Activated effector memory CD4-positive, alpha-beta T cell treated with Interleukin-2 at 50 U/mL for 16 hours (primary cell): ENCODE measurements at regions not wholly inside any gene's neighbourhood (a gene's known extent, or its start where the extent isn't known, plus 50 kb on each side); places are given as distances from the start of the nearest gene placed in this dataset.

ENCODE experiments used
- DNase-seq: peaks from one replicate; pipeline ENCODE4 v3.0.0-alpha.2; 2020

DNA sequence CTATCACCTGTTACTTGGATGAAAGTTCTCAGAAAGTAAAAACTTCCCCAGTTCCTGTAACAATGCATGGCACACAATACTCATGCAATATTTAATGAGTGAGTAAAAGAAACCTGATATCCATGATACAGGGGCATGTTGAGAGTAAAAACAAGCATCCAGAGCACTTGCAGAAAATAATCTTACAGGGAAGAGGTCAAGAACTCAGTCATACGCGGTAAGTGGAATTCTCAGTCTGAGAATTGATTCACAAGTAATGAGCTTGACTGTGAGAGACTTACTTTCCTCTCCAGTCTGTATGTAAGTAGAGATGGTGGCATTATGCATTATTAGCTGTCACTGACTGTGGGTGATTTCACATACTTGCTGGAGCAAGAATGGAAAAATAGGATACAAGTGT lies 976.9 kb downstream of the BRINP3 start:
- no peak for DNase-seq

DNA sequence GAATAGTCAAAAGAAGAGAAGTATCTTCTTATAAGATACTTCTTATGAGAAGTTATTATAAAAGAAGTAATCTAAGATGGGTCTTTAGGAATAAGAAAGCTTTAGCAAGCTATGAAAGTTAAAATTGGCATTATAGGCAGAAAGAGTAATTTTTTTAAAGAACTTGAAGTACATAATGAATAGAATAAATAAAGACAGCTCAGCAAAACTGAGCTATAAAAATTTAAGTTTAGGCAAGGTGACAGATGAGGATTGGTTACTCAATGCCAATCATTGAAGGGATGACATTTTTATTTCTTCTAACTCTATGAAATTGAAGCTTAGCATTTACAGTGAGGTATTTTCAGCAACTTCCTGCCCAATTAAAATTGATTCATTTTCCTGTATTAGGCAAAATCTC lies 966.8 kb downstream of the BRINP3 start:
- DNase-seq, result no peak

DNA sequence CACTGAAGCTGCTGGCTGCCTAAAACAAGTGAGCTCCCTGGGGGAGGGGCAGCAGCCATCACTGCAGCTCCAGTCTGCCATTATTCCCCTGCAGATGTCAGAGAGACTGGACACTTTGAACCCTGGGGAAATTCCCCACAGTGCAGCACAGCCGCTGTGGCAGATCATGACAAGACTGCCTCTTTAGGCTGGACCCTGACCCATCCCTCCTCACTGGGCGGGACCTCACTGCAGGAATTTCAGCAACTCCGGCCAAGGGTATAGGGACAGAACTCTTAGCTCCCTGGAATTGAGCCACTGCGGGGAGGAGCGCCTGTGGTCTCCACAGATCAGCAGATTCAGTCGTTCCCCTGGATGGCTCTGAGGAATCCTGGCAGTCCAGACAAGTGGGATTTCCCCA lies 964.6 kb downstream of the BRINP3 start:
- no peak for DNase-seq

DNA sequence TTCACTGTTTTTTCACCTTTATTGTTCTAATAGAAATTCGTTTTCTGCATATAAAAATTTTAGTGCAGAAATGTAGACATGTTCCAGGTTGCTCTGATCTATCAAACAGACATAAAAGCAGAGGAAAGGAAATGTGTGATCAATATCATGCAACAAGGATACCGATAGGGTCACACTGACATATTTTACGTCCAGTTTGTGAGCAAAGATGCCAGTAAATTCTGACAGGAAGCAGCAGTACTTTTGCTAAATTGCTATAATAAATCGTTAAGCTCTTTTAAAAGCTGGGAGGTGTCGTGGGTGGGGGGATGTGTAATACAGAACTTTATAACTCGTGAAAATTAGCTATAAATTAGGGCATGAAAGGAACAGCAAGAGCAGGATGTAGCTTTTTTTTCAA lies 955.2 kb downstream of the BRINP3 start:
- no peak for DNase-seq

DNA sequence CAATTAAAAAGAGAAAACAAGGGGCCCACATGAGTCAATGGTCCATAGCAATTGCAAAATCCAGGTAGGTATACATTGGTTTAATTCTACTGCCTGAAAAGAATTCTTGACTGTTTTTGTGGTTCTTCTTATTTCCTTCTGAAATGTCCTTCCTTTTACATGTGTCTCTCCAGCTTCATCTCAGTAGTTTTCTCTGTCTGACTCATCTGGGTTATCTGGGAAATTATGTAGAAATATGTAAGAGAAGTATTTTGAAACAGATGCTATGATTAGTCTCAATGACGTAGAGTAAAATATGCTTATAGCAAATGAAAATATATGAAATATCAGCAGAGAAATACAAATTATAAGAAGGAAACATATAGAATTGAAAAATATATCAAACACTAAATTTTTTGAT lies 953.2 kb downstream of the BRINP3 start:
- no peak for DNase-seq

DNA sequence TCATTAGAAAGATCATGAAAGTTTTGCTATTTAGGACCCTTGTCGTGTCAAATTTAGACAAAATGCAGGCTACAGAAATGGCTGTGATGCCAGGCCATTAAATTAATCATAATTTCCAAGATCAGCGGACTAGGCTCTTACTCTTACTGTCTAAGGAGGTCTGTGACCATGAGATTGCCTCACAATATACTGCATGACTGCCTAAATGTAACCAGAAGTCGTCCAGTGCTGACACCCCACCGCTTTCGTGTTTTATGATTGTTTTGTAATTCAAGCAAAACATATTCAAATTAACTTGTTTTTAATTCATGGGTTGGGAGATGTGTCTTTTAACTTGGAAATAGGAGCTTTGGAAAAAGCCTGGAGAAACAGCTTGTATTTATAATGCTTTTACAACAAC lies 947.5 kb downstream of the BRINP3 start:
- no peak for DNase-seq

DNA sequence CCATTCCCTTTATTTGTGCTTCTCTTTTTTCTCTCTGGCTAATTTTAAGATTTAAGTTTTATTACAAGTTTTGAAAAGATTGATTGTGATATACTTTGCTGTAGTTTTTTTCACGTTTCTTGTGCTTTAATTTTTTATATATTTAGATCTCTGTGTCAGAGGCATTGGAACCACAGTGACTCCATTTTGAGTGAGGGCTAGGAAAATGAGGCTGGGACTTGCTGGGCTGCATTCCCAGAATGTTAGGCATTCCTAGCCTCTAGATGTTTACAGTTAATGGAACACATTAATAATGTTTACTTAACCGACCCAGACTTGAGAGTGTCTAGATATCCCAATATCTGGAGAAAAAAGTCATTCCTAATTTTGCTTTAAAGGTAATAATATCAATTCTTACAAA lies 939.4 kb downstream of the BRINP3 start:
- DNase-seq, result no peak

DNA sequence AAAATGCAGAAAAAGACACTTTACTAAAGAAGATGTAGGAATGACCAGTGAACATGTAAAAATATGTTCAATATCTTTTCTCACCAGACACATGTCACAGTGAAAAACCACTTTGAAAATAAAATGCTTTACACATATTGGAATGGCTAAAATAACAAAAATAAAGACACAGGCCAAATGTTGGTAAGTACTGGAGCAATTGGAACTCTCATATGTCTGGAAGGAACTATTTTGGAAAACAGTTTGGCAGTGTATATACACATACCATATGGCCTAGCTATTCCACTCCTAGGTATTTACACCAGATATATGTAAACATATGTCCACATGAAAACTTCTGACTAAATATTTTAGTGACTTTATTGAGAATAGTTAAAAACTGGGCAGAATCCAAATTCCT lies 927.2 kb downstream of the BRINP3 start:
- no peak for DNase-seq

DNA sequence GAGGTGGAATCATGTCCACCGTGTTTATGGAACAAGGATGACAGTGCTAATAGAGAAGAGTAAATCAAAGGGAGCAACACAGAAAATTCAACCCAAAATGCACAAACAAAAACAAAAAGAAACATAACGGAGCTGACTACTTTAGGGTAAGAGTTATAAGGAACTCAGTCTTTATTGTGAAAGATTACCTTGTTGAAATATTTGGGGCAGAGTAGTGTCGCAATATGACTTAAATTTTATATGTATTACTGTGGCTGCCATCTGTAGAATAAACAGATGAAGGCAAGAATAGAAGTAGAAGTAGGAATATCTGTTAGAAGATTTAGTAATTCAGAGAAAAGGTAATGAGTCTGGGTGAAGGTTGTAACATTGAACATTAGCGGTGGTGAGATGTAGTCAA lies 913.9 kb downstream of the BRINP3 start:
- no peak for DNase-seq

DNA sequence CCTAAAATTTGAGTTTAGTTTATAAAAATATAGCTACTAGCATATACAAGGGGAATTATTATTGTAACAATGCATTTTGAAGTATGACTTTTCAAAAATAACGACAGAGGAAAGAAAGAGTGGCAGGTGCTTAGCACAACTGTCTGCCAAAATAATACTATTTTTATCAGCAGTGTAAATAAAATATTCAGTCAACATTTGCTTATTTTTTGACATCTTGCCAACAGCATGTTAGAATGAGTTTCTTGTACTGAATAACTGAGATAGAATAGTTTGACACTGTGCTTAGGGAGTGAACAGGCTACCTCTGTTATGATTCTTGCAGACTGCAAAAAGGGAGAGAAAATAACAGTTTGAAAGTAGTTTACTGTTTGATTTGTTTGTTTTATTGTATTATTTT lies 909.8 kb downstream of the BRINP3 start:
- DNase-seq, result no peak

DNA sequence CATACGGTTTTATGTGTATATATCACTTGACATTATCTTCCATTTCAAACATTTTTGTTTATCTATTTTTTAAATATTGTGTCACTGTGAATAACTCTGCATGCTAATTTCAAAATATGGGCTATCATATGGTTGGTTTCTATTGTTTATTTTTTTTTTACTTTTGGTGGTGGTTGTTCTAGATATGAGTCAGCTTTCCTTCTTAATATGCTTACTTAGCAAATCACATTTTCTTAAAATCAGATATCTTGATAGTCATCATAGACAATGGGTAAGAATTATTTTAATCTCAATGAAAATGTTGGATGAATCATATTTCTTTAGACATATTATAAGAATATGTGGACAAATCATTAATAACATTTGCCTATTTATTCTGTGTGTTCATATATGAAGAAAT lies 881.5 kb downstream of the BRINP3 start:
- no peak for DNase-seq

DNA sequence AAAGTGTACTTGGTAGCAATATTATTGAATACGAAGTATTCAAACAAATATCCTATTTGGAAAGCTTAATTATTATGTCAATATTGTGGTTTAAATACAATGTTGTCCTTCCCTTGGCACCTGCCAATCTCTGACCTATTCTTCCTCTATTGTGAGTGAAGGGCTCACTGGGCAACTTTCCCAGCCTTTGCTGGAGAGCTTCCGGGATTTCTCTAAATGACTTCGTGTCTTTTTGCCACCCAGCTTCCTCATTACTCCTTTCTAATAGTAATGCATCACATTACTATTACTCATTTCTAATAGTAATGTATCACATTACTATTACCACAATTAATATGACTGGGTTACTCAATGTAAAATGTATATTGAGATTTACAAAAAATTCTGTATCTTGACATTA lies 880.6 kb downstream of the BRINP3 start:
- no peak for DNase-seq

DNA sequence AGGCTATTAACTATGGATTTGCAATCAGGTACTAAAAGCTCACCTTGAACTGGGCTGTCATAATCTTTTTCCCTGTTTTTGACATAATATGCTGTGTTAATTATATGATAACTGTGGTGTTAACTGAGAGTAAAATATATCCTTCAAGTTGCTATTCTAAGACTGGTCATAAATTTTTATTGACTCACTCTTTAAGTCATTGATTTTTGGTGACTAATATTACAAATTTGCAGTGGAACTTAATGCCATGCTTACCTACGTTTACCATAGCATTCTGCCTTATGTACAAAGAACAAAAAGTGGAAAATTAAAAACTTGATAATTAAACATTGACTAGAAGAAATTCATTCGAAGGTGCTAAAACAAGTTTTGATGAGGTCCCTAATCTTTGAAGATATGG lies 872.4 kb downstream of the BRINP3 start:
- no peak for DNase-seq

DNA sequence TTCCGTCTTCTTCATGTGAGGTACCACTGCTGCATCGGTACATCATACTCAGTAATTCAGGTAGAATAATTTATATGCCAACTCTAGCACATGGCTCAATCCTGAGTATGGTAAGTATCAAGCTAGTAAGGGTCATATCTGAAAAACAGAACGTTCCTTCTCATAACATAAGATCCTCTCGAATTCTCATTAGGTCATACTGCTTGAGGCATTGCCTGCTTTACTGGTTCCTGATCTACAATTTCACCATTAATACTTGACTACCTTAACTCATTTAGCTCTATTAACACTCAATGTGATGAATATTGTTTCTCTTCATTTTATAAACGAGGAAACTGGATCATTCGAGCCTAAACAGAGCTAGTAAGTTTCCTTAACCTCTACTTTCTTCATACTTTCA lies 871.6 kb downstream of the BRINP3 start:
- DNase-seq, result no peak

DNA sequence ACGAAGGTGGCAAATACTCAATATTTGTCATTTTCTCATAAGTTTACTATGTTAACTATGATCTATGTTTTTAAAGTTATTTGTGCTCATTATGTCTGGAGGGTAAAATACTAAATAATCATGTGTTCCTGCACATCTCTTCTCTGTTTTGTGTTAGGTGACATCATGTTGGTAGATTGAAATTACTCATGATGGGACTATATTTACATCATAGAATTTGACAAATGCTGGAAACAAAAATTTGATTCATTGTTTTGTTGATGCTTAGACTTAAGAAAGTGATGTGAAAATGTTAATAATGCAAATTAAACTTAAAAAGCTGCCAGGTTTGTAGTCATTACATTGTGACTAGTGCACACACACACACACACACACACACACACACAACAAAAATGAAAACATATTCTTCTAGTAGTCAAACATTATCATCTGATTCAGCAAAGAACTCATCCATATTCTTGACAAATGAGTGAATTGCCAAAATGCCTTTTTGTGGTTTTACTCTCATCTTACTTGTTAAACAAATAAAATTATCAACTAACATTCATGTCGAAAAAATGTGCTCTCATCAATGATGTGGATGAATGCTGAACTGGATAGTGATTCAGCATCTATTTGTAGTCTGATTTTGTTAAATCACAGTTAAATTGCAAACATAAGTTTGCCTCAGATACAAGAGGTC lies 870.7 kb downstream of the BRINP3 start:
- no peak for DNase-seq

DNA sequence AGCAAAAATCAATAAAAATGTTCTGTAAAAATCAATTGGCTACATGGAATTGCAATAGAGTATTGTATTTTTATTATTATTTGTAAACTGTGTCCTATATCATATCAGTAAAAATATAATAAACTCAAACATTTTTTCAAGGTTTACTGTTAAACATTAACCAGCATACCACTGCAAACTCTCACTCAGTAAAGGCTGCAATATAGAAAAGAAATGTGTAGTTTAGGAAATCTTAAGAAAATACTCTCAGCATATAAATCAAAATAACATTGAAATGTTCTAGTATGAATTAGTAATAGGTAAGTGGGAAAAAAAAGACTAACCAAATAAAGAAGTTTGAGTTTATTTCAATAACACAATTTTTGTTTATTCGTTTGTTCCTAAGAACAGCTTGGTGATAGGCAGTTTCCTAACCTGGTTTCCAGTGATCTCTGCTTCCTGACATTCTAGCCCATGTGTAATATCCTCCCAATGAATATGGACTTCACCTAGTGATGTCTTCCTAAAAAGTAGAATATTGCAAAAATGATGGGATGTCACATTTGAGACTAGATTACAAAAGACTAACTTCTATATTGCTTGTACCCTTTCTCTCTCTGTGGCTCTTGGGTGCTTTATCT lies 870.1 kb downstream of the BRINP3 start:
- no peak for DNase-seq

DNA sequence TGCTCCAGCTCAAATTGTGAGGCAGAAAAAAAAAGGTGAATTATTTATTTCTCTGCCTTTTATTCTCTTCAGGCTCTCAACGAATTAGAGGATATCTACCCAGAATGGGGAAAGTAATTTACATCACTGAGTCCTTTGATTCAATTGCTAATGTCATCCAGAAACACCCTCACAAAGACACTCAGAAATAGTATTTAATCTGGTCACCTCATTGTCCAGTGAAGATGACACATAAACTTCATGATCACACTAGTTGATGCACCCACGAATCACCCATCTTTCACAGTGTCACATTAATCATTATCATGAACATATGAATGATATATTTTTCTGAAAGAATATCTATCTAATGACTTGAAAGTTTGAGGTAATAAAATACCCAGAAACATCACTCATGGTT lies 868.5 kb downstream of the BRINP3 start:
- no peak for DNase-seq

DNA sequence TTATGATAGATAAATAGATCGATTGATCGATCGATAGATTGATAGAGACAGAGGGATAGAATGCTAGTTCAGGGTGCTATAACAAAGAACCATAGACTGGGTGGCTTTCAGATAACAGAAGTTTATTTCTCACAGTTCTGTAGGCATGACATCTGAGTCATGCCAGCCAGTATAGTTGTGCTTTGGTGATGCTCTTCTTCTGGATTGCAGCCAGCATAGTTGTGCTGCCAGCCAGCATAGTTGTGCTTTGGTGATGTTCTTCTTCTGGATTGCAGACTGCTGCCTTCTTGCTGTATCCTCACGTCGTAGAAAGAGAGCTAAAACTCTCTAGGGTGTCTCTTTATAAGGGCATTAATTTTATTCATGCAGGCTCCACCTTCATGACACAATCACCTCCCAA lies 860.8 kb downstream of the BRINP3 start:
- no peak for DNase-seq

DNA sequence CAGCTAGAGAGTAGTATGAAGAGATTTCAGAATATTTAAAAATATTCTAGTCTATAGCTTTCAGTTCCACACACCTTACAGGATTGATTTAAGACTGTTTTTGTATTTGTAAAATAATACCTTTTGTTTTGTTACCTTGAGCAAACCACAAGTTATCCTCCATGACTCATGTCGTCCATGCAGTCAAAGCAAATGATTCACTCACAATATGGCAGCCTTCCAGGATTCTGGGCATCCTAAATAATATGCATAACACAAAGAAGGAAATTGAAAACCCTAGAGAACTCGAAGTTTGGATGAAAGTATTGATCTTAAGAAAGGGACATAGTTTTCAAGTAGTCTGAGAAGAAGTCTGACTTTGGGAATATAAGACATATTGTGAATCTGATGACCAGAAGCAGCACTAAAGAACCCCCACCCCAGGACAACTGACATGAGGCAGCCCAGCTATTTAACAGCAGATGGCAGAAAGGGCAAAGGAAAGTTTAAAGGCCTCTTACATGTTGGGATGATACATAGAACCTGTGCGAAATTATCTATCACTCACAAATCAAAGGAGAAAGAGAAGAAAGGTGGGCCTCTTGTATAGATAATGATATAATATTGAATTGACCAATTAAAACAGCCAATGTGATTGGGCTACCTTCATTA lies 857.9 kb downstream of the BRINP3 start:
- no peak for DNase-seq

DNA sequence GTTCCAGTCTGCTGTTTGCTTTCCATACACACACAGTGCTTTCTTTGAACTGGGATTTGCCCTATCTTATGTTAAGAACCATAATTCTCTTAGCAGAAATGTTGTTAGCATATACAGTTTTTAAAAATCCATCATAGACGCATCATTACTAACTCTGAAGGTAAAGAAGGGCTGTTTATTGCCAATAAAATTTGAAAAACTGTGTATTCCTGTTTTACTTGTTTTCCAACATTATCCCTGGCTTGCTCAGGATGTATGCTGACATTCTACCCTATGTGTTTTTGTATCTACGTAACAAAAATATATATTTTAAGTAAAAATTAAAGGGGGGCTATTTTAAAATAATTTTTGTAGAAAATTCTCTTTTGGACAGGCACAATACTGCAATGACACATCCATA lies 857.2 kb downstream of the BRINP3 start:
- no peak for DNase-seq

DNA sequence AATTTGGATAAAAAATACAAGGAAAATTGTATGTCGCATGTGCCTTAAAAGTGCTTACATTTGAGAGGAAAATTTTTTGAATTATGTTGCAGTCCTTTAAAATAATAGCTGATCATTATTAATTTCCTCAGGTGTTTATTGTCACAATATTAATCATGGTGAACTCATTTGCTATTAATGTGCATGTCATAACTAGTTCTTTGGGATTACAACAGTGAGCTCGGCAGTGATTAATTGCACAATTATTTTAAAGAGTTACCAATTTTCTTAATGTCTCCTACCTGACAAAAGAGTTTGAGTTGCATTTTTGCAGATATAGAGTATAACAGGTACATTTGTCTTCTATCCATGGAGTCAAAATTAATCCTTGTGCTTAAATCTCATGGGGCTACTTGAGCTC lies 854.3 kb downstream of the BRINP3 start:
- DNase-seq, result no peak

DNA sequence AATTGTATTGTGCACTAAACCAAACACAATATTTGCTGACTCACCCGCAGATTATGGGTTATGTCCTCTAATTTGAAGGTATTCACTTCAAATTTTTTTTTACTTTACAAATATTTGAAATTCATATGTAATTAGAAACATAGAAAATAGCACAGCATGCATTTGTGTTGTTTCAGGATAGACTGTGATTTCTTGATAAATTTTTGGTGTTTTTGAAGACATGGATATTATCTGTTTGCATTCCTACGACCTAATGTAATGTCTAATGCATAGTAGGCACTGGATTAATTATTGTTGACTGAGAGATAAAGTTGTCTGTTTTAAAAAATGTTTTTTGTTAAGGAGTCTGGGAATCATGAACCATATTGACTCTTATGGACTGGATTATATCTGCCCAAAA lies 850.2 kb downstream of the BRINP3 start:
- DNase-seq, result no peak

DNA sequence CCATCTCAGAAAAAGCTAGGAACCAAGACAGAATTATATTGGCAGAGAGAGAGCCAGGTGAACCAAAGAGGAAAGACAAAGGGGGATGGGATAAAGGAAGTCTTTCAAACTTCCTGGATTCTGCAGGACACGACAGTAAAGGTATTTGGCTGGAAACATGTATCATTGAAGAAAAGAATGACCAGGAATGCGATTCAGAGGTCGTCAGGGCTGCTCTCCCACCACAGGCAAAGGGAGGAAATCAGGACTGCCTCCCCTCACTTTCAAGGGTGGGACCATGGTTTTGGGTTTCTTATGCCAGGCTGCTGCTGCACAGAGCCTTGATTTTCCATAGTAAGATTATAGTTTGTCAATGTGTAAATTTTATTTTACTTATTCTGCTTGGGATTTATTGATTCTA lies 848.8 kb downstream of the BRINP3 start:
- no peak for DNase-seq

DNA sequence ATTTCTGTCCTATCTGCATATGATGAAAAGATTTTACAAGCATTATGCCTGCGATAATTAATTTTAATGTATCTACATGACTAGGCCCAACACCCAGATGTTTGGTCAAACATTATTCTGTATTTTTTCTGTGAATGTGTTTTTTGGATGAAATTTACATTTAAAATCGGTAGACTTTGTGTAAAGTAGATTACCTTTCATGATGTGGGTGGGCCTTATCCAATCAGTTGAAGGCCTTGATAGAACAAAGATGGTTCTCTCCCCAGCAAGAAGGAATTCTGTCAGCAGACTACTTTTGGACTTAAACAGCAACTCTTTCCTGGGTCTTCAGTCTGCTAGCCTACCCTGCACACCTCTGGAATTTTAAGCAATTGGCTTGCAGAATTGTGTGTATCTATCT lies 844.0 kb downstream of the BRINP3 start:
- no peak for DNase-seq

DNA sequence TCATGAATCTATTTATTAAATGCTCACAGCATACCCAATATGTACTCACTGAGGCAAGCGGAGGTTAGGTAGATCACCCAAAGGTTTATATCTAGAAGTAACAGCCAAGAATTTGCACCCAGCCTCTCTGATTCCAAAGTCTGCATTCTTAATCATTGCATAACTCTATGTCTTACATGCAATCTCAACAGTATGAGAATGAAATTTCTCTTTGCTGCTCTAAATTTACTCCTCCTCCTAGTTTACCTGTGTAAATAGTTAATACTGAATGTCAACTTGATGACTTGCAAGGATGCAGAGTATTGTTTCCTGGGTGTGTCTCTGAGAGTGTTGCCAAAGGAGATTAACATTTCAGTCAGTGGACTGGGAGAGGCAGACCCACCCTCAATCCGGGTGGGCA lies 840.6 kb downstream of the BRINP3 start:
- DNase-seq, result no peak
